ENCODE measurements at regions not wholly inside any gene's neighbourhood (a gene's known extent, or its start where the extent isn't known, plus 50 kb on each side); places are given as distances from the start of the nearest gene placed in this dataset.

DNA sequence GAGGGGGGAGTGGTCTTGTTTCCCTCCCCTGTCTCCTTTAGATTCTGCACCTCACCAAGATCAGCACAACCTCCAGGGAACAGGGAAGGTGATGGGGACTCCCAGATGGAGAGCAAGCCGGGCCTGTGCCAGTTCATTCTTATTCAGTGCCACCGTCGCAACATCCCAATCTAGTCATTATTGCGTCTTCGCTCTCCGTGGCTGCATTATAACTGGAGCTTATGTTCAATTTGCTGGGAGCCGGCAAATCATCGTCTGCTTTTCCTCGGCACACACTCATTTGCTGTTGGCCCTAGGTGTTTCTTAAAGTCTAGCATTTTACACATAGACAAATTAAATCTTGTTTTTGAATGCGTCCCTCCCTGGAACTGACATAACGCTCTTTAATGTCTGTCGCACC is 1269.7 kb downstream of the BRD1 start:
- ATAC-seq, result no peak

DNA sequence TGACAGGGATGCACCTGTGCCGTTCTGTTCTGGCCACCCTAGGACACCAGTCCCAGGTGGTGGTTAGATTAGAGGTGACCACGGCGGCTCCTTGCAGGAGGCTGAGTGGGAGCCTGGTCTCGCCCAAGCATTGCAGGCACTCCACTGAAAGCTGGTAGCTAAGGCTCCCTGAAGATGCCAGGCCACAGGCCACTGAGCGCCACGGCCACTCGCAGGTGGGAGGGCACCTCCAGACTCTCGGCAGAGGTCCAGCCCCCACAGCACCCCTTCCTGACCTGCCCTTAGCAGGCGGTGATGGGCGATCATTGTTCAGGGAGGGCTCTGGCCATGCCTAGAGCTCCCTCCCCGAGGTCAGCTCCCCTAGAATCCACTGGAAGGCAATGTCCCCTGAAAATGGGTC is 1270.2 kb downstream of the BRD1 start:
- ATAC-seq, result no peak

DNA sequence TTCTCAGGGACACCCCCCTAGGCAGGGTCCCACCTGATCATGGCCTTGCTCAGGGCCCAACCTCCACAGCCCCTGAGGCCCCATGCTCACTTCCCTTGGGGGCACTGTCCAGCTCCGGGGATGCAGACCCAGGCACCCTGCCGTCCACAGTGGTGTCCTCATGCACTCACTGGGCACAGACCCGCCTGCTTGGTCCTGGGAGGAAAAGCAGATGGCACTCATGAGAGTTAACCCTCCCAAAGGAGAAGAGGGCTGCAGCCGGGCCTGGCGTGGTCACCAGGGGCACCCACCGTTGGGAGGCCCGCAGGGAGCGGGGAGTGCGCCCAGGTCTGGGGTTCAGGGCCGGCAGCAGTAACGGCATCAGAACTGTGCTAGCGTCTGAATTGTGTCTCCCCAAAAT is 1270.9 kb downstream of the BRD1 start:
- ATAC-seq, result no peak

DNA sequence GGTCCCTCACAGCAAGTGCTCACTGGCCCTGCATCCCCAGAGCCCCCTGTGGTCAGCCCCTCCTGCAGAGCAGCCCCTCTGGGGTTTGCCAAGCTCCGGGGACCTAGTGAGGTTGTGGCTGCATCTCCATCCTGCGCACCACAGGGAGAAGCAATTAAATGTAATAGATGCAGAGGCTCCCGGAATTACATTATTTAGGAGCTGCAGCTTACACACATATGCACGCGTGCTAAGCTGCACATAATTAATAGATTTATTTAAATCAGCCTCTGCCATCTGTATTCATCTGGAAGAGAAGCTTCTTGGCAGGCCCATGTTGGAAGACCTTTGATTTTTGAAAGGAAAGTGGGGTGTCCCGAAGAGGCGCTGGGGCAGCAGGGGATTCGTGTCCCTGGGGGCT is 1271.5 kb downstream of the BRD1 start:
- no peak for ATAC-seq

DNA sequence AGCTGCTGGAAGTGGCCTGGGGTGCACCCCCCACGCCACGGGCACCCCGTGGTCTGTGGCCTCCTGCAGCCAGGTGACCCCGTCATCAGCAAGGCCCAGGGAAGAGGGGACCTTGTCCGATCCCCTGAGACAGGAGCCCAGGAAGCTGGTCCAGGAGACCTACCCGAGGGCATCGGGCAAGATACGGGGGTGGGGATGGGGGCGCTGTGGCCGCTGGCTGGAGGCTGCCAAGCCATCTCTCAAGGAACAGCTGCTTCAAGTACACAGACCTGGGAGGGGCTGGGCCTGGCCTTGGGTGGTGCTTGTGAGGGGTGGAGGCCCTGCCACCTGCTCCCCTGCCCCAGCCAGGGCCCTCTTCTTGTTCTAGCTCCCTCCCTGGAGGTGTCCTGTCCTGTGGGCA is 1272.1 kb downstream of the BRD1 start:
- ATAC-seq, result no peak

DNA sequence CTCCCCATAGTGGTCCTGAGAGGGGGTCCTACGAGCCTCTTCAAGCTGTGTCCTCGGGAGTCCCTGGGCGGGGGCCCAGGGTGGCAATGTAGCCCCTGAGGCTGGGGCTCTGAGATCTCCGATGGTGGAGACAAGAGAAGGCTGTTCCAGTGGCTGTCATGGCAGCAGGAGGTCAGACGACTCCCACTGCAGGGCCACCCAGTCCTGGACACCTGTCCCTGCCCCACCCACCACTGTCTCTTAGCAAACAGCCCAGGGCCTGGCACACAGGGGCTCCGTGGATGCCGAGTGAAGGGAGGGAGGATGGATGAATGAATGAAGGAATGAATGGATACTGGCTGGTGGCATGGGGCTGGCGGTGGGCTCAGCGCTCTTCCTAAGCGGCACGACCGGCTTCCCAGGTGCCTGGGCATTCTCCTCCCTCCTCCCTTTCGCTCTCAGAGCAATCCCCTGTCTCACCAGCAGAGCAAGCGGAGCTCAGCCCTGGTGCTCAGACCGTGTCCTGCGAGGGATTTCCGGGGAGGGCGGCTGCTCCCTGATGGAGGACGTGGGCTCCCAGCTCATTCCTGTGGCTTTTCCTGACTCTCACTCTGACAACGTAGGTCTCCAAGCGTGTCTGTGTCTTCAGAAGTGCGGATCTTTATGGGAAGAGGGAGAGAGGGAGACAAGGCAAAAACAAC is 1272.6 kb downstream of the BRD1 start:
- ATAC-seq, result no peak

DNA sequence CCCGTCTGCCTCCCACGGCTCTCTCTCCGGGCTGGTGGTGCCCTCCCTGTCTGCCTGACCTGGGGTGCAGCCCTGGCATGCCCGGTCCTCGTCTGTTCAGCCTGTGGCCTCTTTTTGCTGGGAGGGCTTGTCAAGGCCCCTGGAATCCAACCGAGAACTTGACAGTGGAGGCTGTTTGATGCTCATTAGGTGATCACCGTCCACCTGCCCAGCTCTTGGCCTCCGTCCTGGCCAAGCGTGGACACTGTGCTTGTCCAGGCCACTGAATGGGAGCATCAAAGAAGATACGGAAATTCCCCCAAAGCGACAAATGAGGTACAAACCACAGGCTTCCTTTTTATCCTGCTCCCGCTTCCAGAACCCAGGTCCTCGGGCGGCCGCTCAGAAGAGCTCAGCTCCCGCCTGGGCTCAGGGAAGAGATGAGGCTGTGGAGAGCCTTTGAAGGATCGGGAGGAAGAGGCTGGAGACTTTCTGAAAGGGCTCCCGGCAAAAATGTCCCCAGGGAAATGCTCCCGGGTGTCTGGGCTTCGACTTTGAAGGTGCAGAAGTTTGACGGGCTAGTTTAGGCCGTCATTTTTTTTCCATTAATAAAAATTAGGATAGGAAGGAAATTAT is 1273.9 kb downstream of the BRD1 start:
- ATAC-seq, result no peak

DNA sequence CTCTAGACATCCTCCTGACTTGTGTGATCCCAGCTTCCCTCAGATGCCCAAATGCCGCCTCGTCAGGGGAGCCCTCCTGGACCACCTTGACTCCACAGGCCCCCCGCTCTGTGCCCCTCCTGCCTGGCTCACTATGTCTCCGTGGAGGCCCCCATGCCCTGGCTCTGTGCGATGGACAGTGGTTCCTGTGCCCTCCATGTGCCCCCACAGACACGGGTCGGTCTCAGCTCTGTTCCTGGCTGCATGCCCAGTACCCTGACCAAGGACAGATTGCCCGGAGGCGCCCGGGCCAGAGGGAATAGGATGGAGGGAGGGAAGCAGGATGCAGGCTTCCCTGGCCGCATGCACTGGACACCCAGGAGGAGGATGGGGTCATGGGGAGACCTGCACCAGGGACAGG is 1274.6 kb downstream of the BRD1 start:
- no peak for ATAC-seq

DNA sequence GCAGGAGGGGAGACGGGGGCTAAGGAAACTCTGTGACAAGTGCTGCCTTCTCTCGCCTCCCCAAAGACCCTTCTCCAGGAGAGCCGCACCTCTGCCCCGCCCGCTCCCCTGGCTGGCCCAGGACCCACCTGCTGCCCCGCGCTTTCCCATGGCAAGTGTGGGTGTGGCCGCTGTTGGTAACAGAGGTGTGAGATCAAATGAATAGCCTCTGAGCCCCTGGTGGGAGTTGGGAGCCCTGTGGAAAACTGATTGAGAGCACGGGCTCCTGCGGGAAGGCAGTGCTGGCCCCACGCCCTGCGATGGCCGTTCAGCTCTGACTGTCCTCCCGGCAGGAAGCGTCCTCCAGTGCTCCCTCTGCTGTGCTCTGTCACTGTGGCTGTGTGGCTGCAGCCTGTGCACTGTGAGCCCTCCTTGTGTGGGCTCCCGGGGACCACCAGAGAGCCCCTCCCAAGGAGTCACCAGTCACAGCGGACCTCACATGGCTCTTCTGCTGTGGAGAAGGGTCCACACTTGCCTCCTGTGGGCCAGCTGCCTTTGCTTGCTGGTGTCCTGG is 1275.9 kb downstream of the BRD1 start:
- ATAC-seq, result no peak

DNA sequence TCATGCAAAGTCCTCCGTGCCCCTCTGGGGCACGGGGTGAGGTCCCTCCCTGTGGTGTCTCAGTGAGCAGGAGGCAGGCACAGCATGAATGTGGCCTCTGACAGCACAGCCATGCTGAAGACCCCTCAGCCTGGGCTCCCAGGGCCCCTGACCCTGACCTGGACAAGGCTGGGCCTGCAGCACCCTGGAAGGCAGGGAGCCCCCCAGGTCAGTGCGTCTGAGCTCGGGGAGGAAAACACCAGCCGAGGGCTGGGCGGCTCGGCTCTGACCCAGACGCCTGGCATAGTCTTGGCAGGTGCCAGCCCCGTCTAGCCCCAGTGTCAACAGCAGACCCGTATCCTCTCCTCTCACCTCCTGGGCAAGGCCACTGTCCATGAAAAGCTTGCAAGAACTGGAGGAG is 1276.6 kb downstream of the BRD1 start:
- no peak for ATAC-seq

DNA sequence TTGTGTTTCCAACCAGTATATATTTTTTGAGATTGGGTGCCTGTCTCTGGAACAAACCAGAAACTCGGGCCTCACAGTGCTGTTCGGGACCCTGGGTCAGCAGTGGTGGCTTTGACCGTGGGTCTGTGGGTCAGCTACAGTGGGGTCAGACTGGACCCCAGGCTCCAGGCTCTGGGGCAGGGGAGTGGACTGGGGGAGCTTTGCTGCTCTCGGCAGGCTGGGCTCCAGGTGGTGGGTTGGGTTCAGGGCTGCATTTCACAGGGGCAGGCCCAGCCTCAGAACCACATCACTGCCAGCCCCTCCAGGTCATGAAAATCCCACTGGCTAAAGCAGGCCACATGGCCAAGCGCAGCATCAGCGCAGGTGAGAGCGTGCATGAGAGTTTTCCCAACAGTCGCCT is 1279.3 kb downstream of the BRD1 start:
- no peak for ATAC-seq

DNA sequence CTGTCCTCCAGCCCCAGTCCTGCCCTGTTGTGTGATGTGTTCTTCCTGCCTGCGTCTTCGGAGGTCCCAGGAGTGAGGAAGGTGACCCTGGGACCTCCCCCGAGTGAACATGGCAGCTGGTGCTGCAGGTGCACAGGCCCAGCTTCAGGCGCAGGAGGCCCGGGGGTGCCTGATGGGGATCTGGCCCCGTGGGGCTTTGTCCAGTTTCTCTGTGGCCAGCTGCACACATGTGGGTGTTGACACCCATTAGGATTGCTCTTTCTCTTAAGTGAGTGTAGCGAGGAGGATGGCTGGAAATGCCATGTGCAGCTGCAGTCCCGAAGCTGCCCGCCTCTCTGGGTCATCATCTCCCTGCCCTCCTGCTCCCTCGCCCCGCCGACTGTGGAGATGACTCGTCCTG is 1279.7 kb downstream of the BRD1 start:
- no peak for ATAC-seq

DNA sequence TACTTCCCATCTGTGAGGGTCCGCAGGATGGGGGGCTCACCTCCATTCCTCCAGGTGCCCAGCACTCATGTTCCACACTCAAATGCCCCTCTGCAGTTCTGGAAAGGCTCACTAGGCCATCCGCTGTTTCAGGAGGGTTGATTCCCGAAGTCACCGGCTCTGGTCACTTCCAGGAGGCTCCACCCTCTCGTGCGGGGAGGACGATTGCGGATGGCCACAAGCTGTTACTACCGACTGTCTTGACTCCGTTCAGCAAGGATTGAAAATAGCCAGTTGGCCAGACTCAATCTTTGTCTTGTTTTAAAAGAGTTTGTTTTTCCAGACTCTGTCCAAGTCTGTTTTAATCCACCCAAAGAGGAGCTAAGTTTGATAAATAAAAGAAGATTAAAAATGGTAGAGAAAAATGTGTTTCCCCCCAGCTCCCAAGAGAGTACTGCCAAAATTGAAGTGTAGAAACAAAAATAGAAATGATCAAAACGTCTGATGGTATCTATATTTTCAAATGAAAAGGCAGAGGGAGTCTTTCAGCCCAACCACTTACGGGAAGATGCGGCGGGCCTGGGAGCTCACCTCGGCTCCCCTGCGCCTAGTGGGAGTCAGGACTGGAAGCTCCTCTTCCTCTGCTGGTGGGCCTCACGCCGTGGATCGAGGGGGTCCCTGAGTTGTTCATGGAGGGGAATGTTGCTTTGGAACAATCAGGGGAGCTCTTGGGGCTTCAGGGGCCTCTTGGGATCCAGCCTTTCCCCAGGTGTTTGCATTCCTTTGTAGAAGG is 1280.8 kb downstream of the BRD1 start:
- ATAC-seq, result no peak

DNA sequence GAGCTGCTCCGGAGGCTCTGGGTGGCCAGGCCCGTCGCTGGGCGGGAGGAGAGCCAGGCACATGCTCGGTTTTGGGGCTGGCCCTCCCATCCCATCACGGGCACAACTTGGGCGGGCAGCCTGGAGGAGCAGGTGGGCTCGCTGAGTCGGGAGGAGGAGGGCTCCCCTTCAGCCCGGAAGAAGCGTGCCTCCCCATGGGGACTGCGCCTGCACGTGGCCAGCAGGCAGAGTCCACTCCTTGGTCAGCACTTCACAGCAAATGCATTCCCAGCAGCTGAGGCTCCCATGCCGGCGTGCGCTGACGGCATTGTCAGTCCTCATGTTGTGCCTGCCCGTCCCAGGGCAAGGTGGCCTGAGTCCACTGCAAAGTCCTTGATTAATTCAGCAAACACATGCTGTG is 1281.7 kb downstream of the BRD1 start:
- no peak for ATAC-seq

DNA sequence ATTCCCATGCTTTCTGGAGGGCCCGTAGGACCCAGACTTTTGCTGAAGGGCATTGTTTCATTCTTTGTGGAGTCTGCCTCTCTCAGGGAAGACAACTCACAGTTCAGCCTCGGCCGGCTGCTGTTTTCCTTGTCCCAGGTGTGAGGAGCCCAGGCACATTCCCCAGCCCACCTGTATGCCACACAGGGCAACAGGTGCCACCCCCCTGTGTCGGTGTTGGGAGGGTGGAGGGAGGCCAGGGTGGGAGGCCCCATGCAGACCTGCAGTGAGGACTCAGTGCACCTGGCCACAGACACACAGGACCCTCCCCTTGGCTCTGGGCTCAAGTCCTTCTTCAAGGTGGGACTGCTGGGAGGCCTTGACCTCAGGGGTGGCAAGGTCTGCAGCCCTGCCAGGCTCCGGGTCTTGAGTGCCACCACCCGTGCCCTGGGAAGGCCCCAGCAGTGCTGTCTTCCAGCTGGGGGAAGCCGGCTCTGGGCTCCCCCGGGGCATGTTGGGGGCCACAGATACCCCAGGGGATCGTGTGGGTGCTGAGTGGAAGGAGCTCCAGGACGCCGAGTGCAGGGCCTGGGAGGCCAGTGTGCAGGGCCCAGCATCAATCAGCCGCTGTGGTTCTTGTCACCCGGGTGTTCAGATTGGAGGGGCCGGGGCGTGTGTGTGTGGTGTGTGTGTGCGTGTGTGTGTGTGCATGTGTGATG is 1286.1 kb downstream of the BRD1 start:
- ATAC-seq, result no peak

DNA sequence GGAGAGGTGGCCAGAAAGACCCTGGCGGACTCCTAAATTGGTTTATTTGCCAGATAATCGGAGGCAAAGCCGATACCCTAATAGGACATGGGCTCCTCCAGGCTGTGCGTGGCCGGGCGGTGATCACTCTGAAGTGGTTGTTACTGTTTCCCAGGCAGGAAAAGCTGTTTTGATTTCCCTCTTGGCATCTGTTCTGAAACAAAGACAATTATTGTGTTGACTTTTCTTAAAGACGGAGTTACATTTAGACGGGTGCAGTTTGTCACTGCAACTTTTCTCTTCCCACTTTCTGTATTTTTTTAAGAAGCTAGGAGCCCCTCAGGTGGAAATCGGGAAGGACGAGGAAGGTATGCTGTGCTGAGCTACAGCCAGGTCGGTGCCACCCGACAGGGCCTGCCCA is 1288.4 kb downstream of the BRD1 start:
- ATAC-seq, result no peak

DNA sequence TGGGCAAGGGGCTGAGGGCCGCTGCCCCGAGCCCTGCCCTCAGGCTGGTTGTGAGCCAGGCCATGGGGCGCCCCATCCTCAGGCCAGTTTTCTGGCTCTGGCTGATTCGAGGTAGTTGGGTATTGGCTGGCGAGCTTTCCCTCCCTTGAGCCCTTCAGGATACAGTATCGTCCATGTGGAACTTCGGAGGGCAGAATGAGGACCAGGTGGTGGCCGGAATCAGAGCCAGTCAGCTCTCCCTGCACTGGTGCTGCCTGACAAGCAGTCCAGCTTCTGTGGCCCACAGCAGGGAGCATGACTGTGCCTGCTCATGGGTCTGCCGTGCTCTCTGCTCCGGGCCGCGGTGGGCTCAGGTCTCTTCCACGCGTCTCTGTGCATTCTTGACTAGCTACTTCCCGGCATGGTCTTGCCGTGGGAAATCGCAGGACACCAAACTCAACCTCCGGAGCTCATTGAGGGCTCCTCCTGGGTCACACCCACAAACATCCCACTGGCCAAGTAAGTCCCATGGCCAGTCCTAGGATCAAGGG is 1289.3 kb downstream of the BRD1 start:
- no peak for ATAC-seq

DNA sequence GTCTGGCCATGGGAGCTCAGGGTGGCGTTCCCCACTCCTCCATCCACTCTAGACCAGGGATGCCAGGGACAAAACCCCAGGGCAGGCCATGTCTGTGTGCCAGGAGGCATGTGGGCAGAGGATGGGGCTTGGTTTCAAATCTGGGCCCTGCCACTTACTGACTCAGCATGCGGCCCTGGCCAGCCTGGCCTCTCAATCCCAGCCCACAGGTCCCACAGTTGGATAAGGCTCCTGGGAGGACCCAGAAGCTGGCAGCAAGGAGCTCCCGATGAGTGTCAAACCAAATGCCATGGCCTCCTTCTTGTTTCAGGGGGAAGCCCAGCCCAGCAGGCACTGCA is 1290.4 kb downstream of the BRD1 start:
- ATAC-seq, result no peak

DNA sequence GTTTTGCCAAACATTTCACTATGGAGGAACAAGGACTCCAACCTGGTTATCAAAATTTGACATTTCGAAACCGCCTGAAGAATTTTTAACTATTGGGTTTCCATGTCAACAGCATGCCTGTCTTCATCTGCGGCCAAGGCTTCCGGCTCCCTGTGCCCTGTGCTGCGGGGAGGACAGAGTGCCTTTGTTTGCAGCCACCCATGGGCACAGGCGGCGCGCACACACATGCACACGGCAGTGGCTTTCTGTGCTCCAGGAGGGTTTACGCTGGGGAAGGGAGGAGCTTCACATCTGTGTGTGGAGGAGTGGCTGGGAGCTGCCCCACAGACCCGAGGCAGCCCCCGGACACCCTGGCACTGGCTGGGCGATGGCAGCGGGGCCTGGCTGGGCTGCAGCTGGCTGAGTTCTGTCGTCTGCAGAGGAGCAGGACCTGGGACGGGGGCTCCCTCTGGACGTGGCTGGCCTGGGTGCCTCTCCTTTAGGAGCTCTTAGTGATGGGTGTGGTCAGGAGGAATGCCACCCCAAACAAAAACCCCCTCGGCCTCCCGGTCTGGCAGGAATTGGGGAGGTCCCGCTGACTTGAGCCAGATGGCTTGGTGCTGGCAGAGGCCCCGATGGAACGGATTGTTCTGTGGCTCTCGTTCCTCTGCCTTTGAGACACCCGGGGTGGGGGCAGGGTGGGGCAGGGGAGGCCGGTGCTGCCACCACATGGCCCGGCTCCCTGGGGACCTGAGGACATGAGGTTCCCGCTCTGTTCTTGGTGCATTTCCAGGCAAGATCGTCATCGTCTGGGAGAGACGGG is 1290.9 kb downstream of the BRD1 start:
- ATAC-seq, result no peak

DNA sequence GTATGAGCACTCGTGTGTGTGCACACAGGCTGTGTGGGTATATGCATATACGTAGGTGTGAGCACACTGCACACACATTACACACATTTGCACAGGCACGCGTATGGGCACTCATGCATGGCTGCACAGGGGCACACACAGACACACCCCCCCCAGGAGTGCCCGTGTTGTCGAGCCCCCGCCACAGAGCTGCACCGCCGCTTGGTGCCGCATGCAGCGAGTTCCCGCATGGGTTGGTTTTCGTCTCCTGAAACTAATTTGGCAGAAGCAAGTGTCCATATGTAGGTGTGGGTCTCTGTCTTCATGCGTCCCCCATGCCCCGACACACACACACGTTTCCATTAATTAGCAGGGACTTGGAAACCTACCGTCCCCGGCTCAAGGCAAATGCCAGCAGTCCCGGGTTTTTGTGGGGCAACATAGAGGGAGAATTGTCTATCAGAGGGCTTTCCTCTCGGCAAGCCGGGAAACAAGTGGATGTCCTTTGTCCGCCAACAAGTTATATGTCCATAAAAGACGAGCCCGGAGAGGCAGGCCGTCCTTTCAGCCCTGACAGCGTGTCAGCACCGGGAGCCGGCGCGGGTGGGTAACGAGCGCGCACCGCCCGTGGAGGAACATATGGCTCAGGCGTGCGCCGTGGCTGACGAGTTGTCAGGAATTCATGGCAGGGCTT is 1291.7 kb downstream of the BRD1 start:
- no peak for ATAC-seq

DNA sequence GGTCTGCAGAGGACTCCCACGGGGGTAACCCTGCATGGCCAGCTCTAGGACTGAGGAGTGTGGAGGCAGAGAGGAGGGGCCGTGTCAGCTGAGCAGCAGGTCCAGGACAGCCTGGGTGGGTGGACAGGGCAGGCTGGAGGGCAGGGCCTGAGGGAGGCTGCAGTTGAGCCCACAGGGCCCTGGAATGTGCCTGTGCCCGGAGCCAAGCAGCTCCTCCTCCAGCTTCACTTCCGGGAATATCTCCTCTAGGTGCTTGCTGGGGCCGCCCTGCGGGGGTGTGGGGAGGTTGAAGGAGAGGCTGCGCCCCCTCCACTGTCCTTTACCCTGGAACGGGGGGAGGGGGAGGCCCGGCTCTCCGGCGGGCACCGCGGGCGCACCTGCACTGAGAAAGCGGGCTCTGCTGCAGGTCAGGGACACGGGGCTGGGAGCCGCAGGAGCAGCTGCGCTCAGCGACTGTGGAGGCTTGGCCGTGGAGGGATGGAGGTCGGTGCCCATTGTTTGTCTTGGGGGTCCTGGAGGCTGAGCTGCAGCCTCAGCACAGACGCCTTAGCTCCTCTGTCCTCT is 1293.2 kb downstream of the BRD1 start:
- ATAC-seq, result no peak

Data from activated CD4-positive, CD25-positive, alpha-beta regulatory T cell treated with anti-CD3 and anti-CD28 coated beads, Interleukin-2, amount 50 U/mL, for 24 hours (primary cell).